Prostate gland (tissue), 2 donors: ENCODE measurements at regions not wholly inside any gene's neighbourhood (a gene's known extent, or its start where the extent isn't known, plus 50 kb on each side); places are given as distances from the start of the nearest gene placed in this dataset.

Experiments used
- POLR2A ChIP-seq: fragments of 450-650 bp; IDR thresholded peaks from one replicate; pipeline ENCODE4 v1.6.1; 2016; ENCODE audit warnings: antibody characterized with exemption, mild to moderate bottlenecking
- POLR2AphosphoS5 ChIP-seq: sonication (generic); formaldehyde crosslinking; IDR thresholded peaks from one replicate; pipeline ENCODE4 v1.6.1; 2017; ENCODE audit warnings: antibody characterized with exemption
- TF ChIP-seq, protein P1 (sequence below), 4 experiments: fragments of 200-600 bp in 2 of 4; fragments of 450-650 bp in 2 of 4; sonication (generic) in 2 of 4; IDR thresholded peaks; 1 replicate in 3 of 4; 2 replicates in 1 of 4; pipeline ENCODE4 v1.5.1; 2016 to 2019; ENCODE audit warnings: antibody characterized with exemption in 4 of 4, mild to moderate bottlenecking in 2 of 4, moderate library complexity in 2 of 4

DNA sequence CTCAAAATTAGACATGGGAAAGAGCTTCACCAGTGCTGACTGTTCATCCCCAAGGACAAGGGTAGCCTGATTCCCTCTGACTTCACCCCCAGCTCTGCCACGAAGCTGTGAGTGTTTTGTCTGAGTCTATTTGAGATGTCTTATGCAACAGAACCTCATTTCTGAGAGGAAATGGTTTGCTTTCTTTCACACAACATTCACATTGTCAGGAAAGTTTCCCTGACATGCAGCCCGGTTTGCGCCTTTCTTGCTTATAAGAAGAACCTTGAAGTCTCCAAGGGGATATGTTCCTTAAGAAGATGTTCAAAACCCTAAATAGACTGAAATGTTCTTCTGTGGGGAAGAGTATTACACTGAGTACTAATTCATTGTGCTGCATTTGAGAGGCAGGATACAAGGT lies 300.5 kb upstream of the CCL2 start:
- TF ChIP-seq, protein P1, sequence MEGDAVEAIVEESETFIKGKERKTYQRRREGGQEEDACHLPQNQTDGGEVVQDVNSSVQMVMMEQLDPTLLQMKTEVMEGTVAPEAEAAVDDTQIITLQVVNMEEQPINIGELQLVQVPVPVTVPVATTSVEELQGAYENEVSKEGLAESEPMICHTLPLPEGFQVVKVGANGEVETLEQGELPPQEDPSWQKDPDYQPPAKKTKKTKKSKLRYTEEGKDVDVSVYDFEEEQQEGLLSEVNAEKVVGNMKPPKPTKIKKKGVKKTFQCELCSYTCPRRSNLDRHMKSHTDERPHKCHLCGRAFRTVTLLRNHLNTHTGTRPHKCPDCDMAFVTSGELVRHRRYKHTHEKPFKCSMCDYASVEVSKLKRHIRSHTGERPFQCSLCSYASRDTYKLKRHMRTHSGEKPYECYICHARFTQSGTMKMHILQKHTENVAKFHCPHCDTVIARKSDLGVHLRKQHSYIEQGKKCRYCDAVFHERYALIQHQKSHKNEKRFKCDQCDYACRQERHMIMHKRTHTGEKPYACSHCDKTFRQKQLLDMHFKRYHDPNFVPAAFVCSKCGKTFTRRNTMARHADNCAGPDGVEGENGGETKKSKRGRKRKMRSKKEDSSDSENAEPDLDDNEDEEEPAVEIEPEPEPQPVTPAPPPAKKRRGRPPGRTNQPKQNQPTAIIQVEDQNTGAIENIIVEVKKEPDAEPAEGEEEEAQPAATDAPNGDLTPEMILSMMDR (IDR thresholded peaks at IDR 0.05): no peak
- no peak for TF ChIP-seq POLR2AphosphoS5
- TF ChIP-seq POLR2A: no peak
